NCI-H510A (cell line): ENCODE measurements at regions not wholly inside any gene's neighbourhood (a gene's known extent, or its start where the extent isn't known, plus 50 kb on each side); places are given as distances from the start of the nearest gene placed in this dataset.
"Not testable (repeated sequence)": the region's sequence is repeated elsewhere in the genome, so short reads cannot be mapped to it uniquely, and the experiment has no call there.

Experiments
- DNase-seq: peaks from one replicate; lab custom pipeline; 2025; lab: John Stamatoyannopoulos, UW

- no peak for DNase-seq
These were observed 156.5 kb upstream of the MED14 start for GRCh38 chrX:40891798-40892197.

- DNase-seq = no peak
These were observed 158.0 kb upstream of the MED14 start for GRCh38 chrX:40893251-40893910.

GRCh38 chrX:40895246-40895645, 159.9 kb upstream of the MED14 start:
- no peak for DNase-seq

- no peak for DNase-seq
These were observed 162.5 kb upstream of the MED14 start for GRCh38 chrX:40897718-40898270.

DNA sequence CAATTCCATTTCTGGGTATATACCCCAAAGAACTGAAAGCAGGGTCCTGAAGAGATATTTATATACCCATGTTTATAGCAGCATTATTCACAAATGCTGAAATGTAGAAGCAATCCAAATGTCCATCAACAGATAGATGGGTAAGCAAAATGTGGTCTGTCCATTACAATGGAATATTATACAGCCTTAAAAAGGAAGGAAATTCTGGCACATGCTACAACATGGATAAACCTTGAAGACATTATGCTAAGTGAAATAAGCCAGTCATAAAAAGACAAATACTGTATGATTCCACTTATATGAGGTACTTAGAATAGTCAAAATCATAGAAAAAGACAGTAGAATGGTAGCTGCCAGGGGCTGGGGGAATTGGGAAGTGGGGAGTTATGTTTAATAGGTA, 169.4 kb upstream of the MED14 start:
- not testable (repeated sequence) for DNase-seq

- no peak for DNase-seq
These were observed 172.7 kb upstream of the MED14 start for GRCh38 chrX:40908026-40908425.

- no peak for DNase-seq
These were observed 173.6 kb upstream of the MED14 start for GRCh38 chrX:40908857-40909475.

- DNase-seq = no peak
These were observed 173.1 kb upstream of the USP9X start for GRCh38 chrX:40912166-40912565.

DNA sequence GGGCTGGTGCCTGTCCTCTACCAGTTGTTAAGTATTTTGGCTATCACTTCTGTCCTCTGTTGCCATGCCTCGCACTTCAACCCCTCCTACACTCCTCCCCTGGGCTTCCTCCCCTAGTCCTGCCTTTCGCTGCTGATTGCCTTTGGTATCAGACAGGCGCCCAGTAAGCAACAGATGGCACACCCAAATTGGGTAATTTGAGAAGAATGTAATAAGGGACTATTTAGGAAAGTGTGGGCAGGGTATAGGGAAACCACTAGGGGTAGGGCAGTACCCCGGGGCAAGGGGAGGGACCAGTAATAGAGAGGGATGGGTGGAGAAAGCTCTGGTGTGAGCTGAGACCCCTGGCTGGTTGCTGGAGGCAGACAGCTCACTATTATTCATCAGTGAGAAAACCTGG, 172.7 kb upstream of the USP9X start:
- no peak for DNase-seq

GRCh38 chrX:40920351-40920750, 164.9 kb upstream of the USP9X start:
- DNase-seq = no peak

GRCh38 chrX:40922307-40922706, 162.9 kb upstream of the USP9X start:
- DNase-seq = no peak

DNA sequence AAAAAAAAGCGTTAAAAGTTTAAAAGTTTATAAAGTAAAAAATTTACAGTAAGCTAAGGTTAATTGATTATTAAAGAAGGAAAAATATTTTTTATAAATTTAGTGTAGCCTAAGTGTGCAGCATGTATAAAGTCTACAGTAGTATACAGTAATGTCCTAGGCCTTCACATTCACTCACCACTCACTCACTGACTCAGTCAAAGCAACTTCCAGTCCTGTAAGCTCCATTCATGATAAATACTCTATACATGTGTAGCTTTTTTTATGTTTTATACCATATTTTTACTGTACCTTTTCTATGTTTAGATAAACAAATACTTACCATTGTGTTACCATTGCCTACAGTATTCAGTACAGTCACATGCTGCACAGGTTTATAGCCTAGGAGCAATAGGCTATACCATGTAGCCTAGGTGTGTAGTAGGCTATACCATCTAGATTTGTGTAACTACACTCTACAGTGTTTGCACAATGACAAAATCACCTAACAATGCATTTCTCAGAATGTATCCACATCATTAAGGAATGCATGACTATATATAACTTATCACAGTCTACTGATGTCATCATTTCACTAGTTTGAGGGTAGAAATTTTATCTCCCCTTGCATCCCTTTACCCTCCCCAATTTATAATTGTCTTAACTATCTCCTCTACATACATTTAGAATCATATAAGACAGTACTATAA, 158.4 kb upstream of the USP9X start:
- not testable (repeated sequence) for DNase-seq

GRCh38 chrX:40928076-40928475, 157.2 kb upstream of the USP9X start:
- no peak for DNase-seq

- no peak for DNase-seq
These were observed 153.3 kb upstream of the USP9X start for GRCh38 chrX:40931921-40932320.

GRCh38 chrX:40933132-40933705, 152.0 kb upstream of the USP9X start:
- no peak for DNase-seq

GRCh38 chrX:40933706-40934425, 151.4 kb upstream of the USP9X start:
- DNase-seq = no peak

GRCh38 chrX:40936827-40937226, 148.4 kb upstream of the USP9X start:
- DNase-seq = no peak

- DNase-seq = no peak
These were observed 146.8 kb upstream of the USP9X start for GRCh38 chrX:40938423-40938822.

- no peak for DNase-seq
These were observed 142.1 kb upstream of the USP9X start for GRCh38 chrX:40943093-40943641.

DNA sequence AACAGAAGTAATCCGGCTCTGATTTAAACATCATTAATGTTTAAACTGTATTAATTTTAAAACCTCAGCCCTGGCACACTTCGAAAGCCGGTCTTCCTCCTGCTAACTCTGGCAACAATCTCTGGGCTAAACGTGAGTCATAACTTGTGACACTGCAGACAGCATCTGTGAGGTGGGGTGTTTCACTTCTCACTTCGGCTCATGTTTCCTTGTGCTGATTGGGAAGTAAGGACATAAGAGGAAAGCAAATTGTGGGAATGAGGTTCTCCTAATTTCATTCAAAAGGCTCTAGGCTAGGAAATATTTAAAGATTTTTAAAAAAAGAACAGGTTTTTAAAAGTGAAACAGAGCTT, 139.9 kb upstream of the USP9X start:
- no peak for DNase-seq

DNA sequence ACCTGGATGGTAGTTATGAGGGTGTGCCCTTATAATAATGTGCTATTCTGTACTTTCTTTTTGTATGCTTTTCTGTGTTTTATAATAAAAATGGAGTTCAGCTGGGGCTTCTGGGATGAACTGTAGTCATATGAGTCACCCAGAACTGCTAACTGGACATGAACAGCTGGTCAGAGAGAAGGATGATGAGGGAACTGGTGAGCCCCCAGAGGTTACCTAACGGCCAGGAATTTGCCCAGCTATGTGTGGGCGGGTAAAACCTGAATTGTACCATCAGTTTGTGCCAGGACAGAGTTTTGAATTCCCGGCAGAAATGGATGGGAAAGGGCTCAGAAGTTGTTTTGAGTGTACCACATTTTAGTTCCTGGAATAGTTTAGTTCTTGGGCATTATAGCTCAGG, 138.0 kb upstream of the USP9X start:
- no peak for DNase-seq

- no peak for DNase-seq
These were observed 136.2 kb upstream of the USP9X start for GRCh38 chrX:40949071-40949470.
